Kidney epithelial cell (primary cell): ENCODE measurements at regions not wholly inside any gene's neighbourhood (a gene's known extent, or its start where the extent isn't known, plus 50 kb on each side); places are given as distances from the start of the nearest gene placed in this dataset.

ENCODE experiments used
- DNase-seq: peaks from one replicate; pipeline ENCODE4 v3.0.0-alpha.2; 2010; ENCODE audit warnings: low read depth
- H3K27me3 ChIP-seq: 2 replicates; pipeline ENCODE4 v1.6.0; 2011; ENCODE audit warnings: low read length; ENCODE audit not compliant: control insufficient read depth, insufficient read depth
- H3K36me3 ChIP-seq: 2 replicates; pipeline ENCODE4 v1.5.1; 2011; ENCODE audit warnings: low read length; ENCODE audit not compliant: control insufficient read depth, insufficient read depth
- H3K4me3 ChIP-seq: 2 replicates; pipeline ENCODE4 v1.5.1; 2011; ENCODE audit warnings: low read depth, mild to moderate bottlenecking, control low read depth, low read length
- CTCF ChIP-seq: IDR thresholded peaks from 2 replicates; pipeline ENCODE4 v1.5.1; 2011; ENCODE audit warnings: mild to moderate bottlenecking, moderate library complexity, low read length, control low read depth, inconsistent platforms; ENCODE audit not compliant: insufficient read depth, poor library complexity, severe bottlenecking

GRCh38 chr3:184654375-184654774 is 57.5 kb downstream of the MAGEF1 start:
- no peaks in the 10 kb centered on the region for H3K27me3 ChIP-seq
- no peak for TF ChIP-seq CTCF
- H3K36me3 ChIP-seq = no peaks in the 10 kb centered on the region
- DNase-seq = no peak
- no peak overlapping the region for H3K4me3 ChIP-seq

- no peaks in the 10 kb centered on the region for H3K27me3 ChIP-seq
- no peaks in the 10 kb centered on the region for H3K36me3 ChIP-seq
- TF ChIP-seq CTCF = no peak
- H3K4me3 ChIP-seq = no peak overlapping the region
- no peak for DNase-seq
Observed at GRCh38 chr3:184652465-184652864, 59.4 kb downstream of the MAGEF1 start.

- Histone ChIP-seq H3K4me3 (no peak overlapping the region), H3K36me3 (no peaks in the 10 kb centered on the region), H3K27me3 (no peaks in the 10 kb centered on the region)
- TF ChIP-seq CTCF = no peak
- no peak for DNase-seq
Observed at GRCh38 chr3:184651904-184652303, 60.0 kb downstream of the MAGEF1 start.

- Histone ChIP-seq H3K27me3 (no peaks in the 10 kb centered on the region), H3K4me3 (no peak overlapping the region), H3K36me3 (no peaks in the 10 kb centered on the region)
- no peak for DNase-seq
- no peak for TF ChIP-seq CTCF
Observed at GRCh38 chr3:184648636-184649035, 63.2 kb downstream of the MAGEF1 start.

GRCh38 chr3:184647405-184647936 is 64.4 kb downstream of the MAGEF1 start:
- DNase-seq = no peak
- Histone ChIP-seq H3K27me3 (no peaks in the 10 kb centered on the region), H3K4me3 (no peak overlapping the region), H3K36me3 (no peaks in the 10 kb centered on the region)
- TF ChIP-seq CTCF = no peak

GRCh38 chr3:184645336-184645735 is 66.5 kb downstream of the MAGEF1 start:
- no peak for TF ChIP-seq CTCF
- H3K27me3 ChIP-seq = no peaks in the 10 kb centered on the region
- no peak overlapping the region for H3K4me3 ChIP-seq
- no peaks in the 10 kb centered on the region for H3K36me3 ChIP-seq
- no peak for DNase-seq
